Ishikawa (cell line): ENCODE measurements at regions not wholly inside any gene's neighbourhood (a gene's known extent, or its start where the extent isn't known, plus 50 kb on each side); places are given as distances from the start of the nearest gene placed in this dataset.

Experiments used
- CEBPB ChIP-seq: IDR thresholded peaks from 2 replicates; pipeline ENCODE4 v1.6.1; 2012
- EGR1 ChIP-seq: IDR thresholded peaks from 2 replicates; pipeline ENCODE4 v1.6.1; 2012
- EP300 ChIP-seq: IDR thresholded peaks from 2 replicates; pipeline ENCODE4 v1.6.1; 2012; ENCODE audit warnings: borderline replicate concordance
- RAD21 ChIP-seq: IDR thresholded peaks from 2 replicates; pipeline ENCODE4 v1.6.1; 2012; ENCODE audit warnings: low read depth
- TAF1 ChIP-seq: IDR thresholded peaks from 2 replicates; pipeline ENCODE4 v1.6.1; 2012; ENCODE audit warnings: low read depth, mild to moderate bottlenecking
- TCF12 ChIP-seq: IDR thresholded peaks from 2 replicates; pipeline ENCODE4 v1.6.1; 2012; ENCODE audit warnings: low read depth
- TEAD4 ChIP-seq: IDR thresholded peaks from 2 replicates; pipeline ENCODE4 v1.6.1; 2012
- TF ChIP-seq, protein P1 (sequence below): IDR thresholded peaks from 2 replicates; pipeline ENCODE4 v1.6.1; 2012; ENCODE audit warnings: low read depth, mild to moderate bottlenecking
- TF ChIP-seq, protein P2 (sequence below): IDR thresholded peaks from 2 replicates; pipeline ENCODE4 v1.6.1; 2012

DNA sequence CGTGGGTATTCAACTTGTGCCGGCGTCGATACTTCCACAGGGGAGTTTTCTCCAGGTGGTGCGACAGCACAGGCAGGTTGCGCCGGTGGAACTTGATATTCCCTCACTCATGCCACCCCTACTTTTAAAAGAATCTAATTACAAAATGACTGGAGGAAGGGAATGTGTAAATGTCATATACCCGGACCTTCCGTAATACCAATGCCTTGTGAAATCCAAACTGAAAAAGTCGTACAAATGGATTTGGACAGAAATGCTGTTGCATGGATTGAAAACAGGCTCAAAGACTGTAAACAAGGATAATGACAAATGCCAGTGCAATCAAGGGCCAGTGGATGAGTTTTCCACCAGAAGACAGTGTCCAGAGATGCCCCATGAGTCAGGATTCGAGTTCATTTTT, 235.3 kb upstream of the USP25 start:
- TF ChIP-seq EP300 (no peak), TAF1 (no peak), CEBPB (no peak), RAD21 (no peak), EGR1 (no peak), TCF12 (no peak), TEAD4 (no peak)
- TF ChIP-seq, protein P1, sequence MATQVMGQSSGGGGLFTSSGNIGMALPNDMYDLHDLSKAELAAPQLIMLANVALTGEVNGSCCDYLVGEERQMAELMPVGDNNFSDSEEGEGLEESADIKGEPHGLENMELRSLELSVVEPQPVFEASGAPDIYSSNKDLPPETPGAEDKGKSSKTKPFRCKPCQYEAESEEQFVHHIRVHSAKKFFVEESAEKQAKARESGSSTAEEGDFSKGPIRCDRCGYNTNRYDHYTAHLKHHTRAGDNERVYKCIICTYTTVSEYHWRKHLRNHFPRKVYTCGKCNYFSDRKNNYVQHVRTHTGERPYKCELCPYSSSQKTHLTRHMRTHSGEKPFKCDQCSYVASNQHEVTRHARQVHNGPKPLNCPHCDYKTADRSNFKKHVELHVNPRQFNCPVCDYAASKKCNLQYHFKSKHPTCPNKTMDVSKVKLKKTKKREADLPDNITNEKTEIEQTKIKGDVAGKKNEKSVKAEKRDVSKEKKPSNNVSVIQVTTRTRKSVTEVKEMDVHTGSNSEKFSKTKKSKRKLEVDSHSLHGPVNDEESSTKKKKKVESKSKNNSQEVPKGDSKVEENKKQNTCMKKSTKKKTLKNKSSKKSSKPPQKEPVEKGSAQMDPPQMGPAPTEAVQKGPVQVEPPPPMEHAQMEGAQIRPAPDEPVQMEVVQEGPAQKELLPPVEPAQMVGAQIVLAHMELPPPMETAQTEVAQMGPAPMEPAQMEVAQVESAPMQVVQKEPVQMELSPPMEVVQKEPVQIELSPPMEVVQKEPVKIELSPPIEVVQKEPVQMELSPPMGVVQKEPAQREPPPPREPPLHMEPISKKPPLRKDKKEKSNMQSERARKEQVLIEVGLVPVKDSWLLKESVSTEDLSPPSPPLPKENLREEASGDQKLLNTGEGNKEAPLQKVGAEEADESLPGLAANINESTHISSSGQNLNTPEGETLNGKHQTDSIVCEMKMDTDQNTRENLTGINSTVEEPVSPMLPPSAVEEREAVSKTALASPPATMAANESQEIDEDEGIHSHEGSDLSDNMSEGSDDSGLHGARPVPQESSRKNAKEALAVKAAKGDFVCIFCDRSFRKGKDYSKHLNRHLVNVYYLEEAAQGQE: no peak
- TF ChIP-seq, protein P2, sequence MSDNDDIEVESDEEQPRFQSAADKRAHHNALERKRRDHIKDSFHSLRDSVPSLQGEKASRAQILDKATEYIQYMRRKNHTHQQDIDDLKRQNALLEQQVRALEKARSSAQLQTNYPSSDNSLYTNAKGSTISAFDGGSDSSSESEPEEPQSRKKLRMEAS: no peak
